Large intestine (tissue), 3 donors: ENCODE measurements at regions not wholly inside any gene's neighbourhood (a gene's known extent, or its start where the extent isn't known, plus 50 kb on each side); places are given as distances from the start of the nearest gene placed in this dataset.

Source experiments
- DNase-seq, 2 donors: peaks; one replicate each; pipeline versions ENCODE4 v3.0.0 to v3.0.0-alpha.2; 2013
- H3K27ac ChIP-seq: one replicate; pipeline ENCODE4 v1.5.1; 2013; ENCODE audit warnings: low read length
- H3K27me3 ChIP-seq: 2 replicates; pipeline ENCODE4 v1.6.1; 2013; ENCODE audit warnings: low read length; ENCODE audit not compliant: control insufficient read depth, insufficient read depth
- H3K36me3 ChIP-seq: 2 replicates; pipeline ENCODE4 v1.6.1; 2013; ENCODE audit warnings: low read length; ENCODE audit not compliant: control insufficient read depth, insufficient read depth
- H3K4me1 ChIP-seq: one replicate; pipeline ENCODE4 v1.6.1; 2013; ENCODE audit warnings: low read length; ENCODE audit not compliant: control insufficient read depth, insufficient read depth
- H3K4me3 ChIP-seq: one replicate; pipeline ENCODE4 v1.5.1; 2013; ENCODE audit warnings: low read length
- H3K9me3 ChIP-seq: one replicate; pipeline ENCODE4 v1.6.1; 2013; ENCODE audit warnings: mild to moderate bottlenecking, low read depth, low read length, moderate library complexity; ENCODE audit not compliant: control insufficient read depth
- WGBS: methylation state at CpG from one replicate; pipeline ENCODE4 v1.1.5; 2013; ENCODE audit warnings: low lambda C conversion rate; ENCODE audit not compliant: insufficient coverage; 5-methylcytosine and 5-hydroxymethylcytosine counted together

DNA sequence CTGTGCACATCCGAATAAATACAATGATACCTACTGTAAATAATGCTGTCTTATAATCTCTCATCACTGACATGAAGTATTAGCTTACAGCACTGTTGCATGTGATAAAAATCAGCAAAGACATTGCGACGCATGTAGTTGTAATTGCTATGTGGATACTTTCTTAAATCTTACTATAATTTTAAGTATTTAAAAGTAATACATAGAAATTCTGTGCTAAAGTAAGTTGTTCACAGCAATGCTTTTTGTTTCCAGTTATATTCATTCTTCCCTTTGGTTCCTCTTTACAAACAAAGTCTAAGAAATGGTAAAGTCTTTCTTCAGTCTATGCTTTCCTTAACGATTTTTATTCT is 113.7 kb upstream of the DGKB start:
- no peak overlapping the region for H3K27ac ChIP-seq
- H3K9me3 ChIP-seq: no peaks in the 10 kb centered on the region
- H3K27me3 ChIP-seq: no peaks in the 10 kb centered on the region
- 60% methylated on average over 1 of the region's 4 CpGs for WGBS
- H3K36me3 ChIP-seq: no peaks in the 10 kb centered on the region
- no peak for DNase-seq
- H3K4me3 ChIP-seq: no peak overlapping the region
- peaks cover 8% of the 10 kb centered on the region for H3K4me1 ChIP-seq

DNA sequence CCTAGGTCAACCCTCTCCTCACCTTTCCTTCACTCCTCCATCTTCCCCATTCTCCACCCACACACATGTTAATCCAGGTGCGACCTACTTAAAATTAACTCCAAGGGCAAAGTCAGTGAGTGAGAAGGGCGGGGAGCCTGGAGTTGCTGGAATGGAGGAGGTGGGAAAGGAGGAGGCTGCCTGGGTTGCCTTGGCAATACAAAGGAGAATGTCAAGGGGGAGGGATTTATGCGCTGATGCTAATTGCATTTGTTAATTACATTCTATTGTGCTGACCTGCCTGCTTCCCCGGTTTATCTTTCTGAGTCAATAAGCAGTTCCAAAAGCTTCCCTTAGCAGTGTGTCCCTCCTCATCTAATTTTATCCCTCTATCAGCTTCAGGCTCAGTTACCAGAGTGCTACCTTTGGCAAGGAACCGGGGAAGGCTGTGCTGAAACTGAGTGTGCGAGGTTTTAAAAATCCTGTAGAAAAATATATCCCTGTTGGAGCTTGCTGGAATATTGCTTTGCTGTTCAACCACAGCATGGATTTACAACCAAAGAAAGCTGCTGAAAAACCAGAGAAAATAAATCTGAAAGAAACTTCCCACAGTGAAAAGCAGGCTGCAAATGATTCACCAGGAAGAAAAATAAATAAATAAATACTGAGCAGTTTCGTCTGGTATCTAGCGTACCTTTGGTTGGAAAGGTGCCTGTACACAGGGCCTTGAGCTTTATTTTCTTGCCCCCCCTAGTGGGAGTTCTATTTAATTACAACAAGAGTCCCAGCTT is 113.2 kb upstream of the DGKB start:
- Histone ChIP-seq H3K27ac (peak overlapping the region; percentile 53), H3K4me3 (peak overlapping the region; percentile 10), H3K27me3 (no peaks in the 10 kb centered on the region), H3K9me3 (no peaks in the 10 kb centered on the region), H3K36me3 (no peaks in the 10 kb centered on the region), H3K4me1 (peaks cover 8% of the 10 kb centered on the region)
- WGBS: 8% methylated on average over 2 of the region's 8 CpGs
- DNase-seq: peak; percentile 66 to 71

DNA sequence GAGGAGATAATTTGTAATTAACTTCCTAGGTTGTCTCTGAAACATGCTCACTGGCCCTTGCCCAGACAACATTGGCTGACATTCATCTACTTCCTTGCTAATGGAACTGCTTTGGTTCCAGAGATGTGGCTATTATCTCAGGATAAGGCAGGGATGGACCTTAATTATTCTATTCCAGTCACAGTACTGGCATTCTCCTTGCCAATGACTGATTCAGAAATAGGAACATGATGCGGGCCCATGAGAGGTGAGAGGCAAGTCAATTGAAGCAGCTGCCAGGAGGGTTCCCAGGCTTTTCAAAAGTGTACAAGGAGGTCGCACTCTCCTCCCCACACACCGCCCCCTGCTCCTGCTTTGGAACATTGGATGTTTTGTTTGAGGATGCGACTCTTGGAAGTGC is 109.6 kb upstream of the DGKB start:
- Histone ChIP-seq H3K36me3 (no peaks in the 10 kb centered on the region), H3K9me3 (no peaks in the 10 kb centered on the region), H3K4me3 (no peak overlapping the region), H3K27ac (no peak overlapping the region), H3K27me3 (no peaks in the 10 kb centered on the region), H3K4me1 (peaks cover 8% of the 10 kb centered on the region)
- DNase-seq: no peak
- WGBS: no CpG with 5 or more reads among the region's 4 CpGs

DNA sequence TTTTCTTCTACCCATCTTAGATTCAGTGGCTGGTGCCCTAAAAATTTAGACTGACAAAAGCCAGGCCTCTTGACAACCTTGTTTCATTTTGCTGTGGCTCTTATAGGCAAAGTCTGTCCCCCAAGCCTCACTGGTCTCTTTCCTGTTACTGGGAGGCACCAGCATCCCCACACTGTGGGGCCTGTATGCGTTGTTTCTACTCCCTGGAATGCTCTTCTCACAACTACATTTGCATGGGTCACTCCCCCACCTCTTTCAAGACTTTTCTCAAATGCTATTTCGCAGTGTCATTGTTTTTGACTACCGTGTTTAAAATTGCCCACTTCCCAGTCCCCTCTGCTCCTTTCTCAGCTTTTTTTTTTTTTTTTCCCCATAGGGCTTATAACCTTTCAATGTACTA is 108.7 kb upstream of the DGKB start:
- Histone ChIP-seq H3K27ac (no peak overlapping the region), H3K4me1 (peaks cover 8% of the 10 kb centered on the region), H3K9me3 (no peaks in the 10 kb centered on the region), H3K36me3 (no peaks in the 10 kb centered on the region), H3K4me3 (no peak overlapping the region), H3K27me3 (no peaks in the 10 kb centered on the region)
- WGBS: 96% methylated on average over 3 of the region's 3 CpGs
- DNase-seq: no peak

DNA sequence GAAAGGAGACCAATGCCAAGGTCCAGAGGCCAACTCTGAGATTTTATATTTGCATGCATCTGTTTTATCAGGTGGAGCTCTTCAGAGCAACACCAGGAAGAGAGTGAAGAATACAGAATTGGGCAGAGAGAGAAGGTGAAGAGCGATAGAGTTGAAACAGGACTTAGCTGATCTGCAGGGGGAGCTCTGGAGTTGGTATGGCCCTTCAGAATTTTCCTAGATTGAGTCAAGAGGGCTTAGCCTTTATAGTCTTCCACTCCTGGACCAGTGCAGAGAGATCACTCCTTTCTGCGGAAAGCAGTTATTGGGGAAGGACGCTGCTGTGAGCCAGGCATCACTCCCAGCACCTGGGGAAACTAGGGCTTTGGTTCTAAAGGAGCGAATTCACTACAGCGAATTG is 105.0 kb upstream of the DGKB start:
- Histone ChIP-seq H3K27ac (no peak overlapping the region), H3K27me3 (no peaks in the 10 kb centered on the region), H3K36me3 (no peaks in the 10 kb centered on the region), H3K4me3 (no peak overlapping the region), H3K4me1 (no peaks in the 10 kb centered on the region), H3K9me3 (no peaks in the 10 kb centered on the region)
- WGBS: 80% methylated on average over 1 of the region's 5 CpGs
- DNase-seq: no peak

DNA sequence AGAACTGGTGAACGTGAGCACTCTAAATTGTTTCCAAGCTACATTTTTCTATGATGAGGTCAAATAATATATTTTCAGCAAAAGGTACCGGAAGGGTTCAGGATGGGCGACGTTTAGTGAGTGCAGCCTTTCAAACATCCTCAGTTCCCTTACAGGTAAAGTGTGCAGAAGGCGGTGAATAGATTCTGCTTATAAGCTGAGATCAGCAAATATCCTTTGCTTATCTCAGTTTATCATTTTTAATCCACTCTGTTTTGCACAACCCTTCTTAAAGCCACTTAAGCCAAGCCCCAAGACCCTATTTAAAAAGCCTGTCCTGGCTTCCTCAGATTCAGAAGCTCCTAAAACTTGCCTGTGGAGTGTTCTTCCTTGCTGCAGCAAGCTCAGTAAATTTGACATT is 103.1 kb upstream of the DGKB start:
- Histone ChIP-seq H3K27ac (no peak overlapping the region), H3K36me3 (no peaks in the 10 kb centered on the region), H3K9me3 (no peaks in the 10 kb centered on the region), H3K4me3 (no peak overlapping the region), H3K4me1 (no peaks in the 10 kb centered on the region), H3K27me3 (no peaks in the 10 kb centered on the region)
- WGBS: no CpG with 5 or more reads among the region's 5 CpGs
- no peak for DNase-seq

DNA sequence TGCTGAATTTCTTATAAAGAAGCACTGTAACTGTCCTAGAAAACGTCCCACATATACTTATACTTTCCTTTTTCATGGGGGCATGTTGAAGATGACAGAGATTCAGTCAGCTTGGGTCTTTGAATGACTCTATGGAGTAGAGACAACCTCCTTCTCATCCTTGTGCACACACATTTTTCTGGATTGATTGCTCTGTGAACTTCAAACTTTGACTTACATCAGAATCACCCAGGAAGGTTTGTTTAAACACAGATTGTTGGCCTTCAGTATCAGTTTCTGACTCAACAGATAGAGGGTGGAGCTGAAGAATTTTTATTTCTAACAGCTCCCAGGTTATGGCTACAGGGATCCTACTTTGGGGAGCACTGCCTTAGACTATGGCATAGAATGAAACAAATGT is 97.6 kb upstream of the DGKB start:
- Histone ChIP-seq H3K4me3 (no peak overlapping the region), H3K4me1 (no peaks in the 10 kb centered on the region), H3K27me3 (no peaks in the 10 kb centered on the region), H3K9me3 (no peaks in the 10 kb centered on the region), H3K27ac (no peak overlapping the region), H3K36me3 (no peaks in the 10 kb centered on the region)
- peak in 1 of 2 donors; percentile 26 for DNase-seq
- WGBS: 67% methylated on average over 1 of the region's 1 CpG

DNA sequence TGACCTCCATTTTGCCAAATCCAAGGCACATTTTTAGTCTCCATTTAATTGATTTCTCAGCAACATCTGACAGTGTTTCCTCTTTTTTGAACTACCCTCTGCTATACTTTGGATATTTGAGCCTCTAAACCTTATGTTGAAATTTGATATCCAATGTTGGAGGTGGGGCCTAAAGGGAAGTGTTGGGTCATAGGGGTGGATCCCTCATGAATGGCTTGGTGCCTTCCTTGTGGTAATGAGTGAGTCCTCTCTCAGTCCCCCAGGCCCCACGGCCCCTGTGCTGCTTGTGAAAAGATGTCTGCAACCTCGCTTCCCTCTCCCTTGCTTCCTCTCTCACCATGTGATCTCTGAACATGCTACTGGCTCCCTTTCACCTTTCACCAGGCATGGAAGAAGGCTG is 96.8 kb upstream of the DGKB start:
- no peaks in the 10 kb centered on the region for H3K36me3 ChIP-seq
- no peak overlapping the region for H3K4me3 ChIP-seq
- H3K9me3 ChIP-seq: no peaks in the 10 kb centered on the region
- WGBS: no CpG with 5 or more reads among the region's 2 CpGs
- DNase-seq: no peak
- no peak overlapping the region for H3K27ac ChIP-seq
- no peaks in the 10 kb centered on the region for H3K27me3 ChIP-seq
- H3K4me1 ChIP-seq: no peaks in the 10 kb centered on the region

DNA sequence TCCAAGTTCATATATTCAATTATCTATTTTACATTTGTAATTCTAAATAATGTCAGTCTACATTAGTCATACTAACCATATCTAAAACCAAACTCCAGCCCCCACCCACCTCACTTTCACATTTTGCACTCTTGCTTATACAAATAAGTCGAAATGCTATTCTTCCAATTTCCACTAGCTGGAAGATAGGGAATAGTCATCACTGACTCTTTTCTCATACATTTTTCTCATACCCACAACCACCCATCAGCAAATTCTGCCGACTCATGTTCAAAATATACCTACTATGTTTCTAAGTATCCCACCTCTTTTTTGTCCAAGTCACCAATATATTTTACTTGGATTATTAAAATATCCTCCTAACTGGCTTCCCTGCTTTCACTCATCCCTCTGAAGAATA is 93.2 kb upstream of the DGKB start:
- DNase-seq: no peak
- Histone ChIP-seq H3K4me1 (no peaks in the 10 kb centered on the region), H3K36me3 (no peaks in the 10 kb centered on the region), H3K9me3 (no peaks in the 10 kb centered on the region), H3K4me3 (no peak overlapping the region), H3K27ac (no peak overlapping the region), H3K27me3 (no peaks in the 10 kb centered on the region)
- 100% methylated on average over 1 of the region's 2 CpGs for WGBS

DNA sequence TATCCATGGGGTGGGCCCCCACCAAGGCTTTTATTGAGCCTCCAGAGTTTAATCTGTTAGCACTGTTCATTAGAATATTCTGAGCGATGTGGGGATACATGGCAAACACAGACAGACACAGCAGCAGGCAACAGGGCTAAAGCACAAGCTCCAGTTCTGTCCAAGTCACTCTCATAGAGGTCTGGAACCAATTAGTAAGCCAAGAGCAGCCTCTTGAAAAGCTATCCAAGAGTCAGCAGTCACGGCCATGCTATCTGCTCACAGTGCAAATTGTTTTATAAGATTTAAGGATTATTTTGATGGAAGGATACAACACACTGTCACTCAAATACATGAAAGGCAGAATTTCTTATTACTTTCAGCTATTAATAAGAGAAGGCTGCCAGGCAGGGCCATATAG is 86.4 kb upstream of the DGKB start:
- Histone ChIP-seq H3K36me3 (no peaks in the 10 kb centered on the region), H3K4me1 (no peaks in the 10 kb centered on the region), H3K9me3 (no peaks in the 10 kb centered on the region), H3K27me3 (no peaks in the 10 kb centered on the region), H3K27ac (no peak overlapping the region), H3K4me3 (no peak overlapping the region)
- no CpG with 5 or more reads among the region's 2 CpGs for WGBS
- DNase-seq: no peak

DNA sequence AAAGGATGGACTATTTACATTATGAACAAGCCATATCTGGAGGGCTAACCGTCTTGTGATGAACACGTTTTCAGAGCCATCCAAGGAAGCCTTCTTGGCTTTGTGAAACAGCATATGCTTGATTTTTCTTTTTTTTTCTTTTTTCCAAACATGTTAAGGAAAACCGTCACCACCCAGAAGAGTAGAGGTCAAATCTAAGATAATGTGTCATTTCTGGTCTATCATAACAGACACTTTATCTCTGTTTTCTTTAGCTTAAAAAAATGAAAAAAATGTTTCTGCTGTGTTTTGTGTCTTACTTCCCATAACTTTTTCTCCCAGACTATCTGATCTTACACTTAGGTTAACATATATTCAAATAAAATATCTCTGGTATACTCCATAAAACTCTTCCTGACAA is 76.1 kb upstream of the DGKB start:
- H3K9me3 ChIP-seq: peaks cover 3% of the 10 kb centered on the region
- H3K27ac ChIP-seq: no peak overlapping the region
- no peaks in the 10 kb centered on the region for H3K36me3 ChIP-seq
- H3K27me3 ChIP-seq: no peaks in the 10 kb centered on the region
- no peak overlapping the region for H3K4me3 ChIP-seq
- 93% methylated on average over 2 of the region's 3 CpGs for WGBS
- no peak for DNase-seq
- no peaks in the 10 kb centered on the region for H3K4me1 ChIP-seq
